Type B pancreatic cell (in vitro differentiated cells): ENCODE measurements at regions not wholly inside any gene's neighbourhood (a gene's known extent, or its start where the extent isn't known, plus 50 kb on each side); places are given as distances from the start of the nearest gene placed in this dataset.
"Not testable (repeated sequence)": the region's sequence is repeated elsewhere in the genome, so short reads cannot be mapped to it uniquely, and the experiment has no call there.

Experiments
- DNase-seq: peaks from one replicate; pipeline ENCODE4 v3.0.0; 2021; ENCODE audit warnings: mixed read lengths; ENCODE audit not compliant: unreplicated experiment; ENCODE audit errors: extremely low spot score
- H3K27ac Mint-ChIP-seq: 2 replicates; pipeline ENCODE4 v1.8.0; 2021; ENCODE audit warnings: mild to moderate bottlenecking, mixed read lengths
- H3K27me3 Mint-ChIP-seq: 2 replicates; pipeline ENCODE4 v1.8.0; 2021; ENCODE audit warnings: mixed read lengths
- H3K36me3 Mint-ChIP-seq: 2 replicates; pipeline ENCODE4 v1.8.0; 2021; ENCODE audit warnings: mixed read lengths
- H3K4me1 Mint-ChIP-seq: one replicate; pipeline ENCODE4 v1.8.0; 2021; ENCODE audit warnings: mixed read lengths; ENCODE audit not compliant: unreplicated experiment
- H3K4me3 Mint-ChIP-seq: 2 replicates; pipeline ENCODE4 v1.8.0; 2021; ENCODE audit warnings: mild to moderate bottlenecking, mixed read lengths
- H3K9me3 Mint-ChIP-seq: 2 replicates; pipeline ENCODE4 v1.8.0; 2021; ENCODE audit warnings: mixed read lengths
- TF ChIP-seq, protein P1 (sequence below): fragments of 200-600 bp; sonication (generic); conservative IDR thresholded peaks from 2 replicates; pipeline ENCODE4 v1.5.0; 2021; ENCODE audit warnings: antibody characterized with exemption, mild to moderate bottlenecking

DNA sequence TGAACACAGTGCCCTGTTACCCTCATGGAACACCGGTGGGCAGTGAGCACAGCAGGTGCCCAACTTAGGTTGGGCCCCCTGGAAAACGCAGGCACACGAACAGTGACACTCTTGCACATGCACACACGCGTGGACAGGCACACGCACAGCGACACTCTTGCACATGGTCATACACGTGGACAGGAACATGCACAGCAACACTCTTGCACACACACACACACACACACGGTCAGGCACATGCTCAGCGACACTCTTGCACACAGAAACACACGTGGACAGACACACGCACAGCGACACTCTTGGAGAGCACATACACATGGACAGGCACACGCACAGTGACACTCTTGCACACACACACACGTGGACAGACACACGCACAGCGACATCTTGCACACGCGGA lies 559.4 kb upstream of the ADAMTS16 start:
- peaks cover 4% of the 10 kb centered on the region for H3K36me3 Mint-ChIP-seq
- TF ChIP-seq, protein P1, sequence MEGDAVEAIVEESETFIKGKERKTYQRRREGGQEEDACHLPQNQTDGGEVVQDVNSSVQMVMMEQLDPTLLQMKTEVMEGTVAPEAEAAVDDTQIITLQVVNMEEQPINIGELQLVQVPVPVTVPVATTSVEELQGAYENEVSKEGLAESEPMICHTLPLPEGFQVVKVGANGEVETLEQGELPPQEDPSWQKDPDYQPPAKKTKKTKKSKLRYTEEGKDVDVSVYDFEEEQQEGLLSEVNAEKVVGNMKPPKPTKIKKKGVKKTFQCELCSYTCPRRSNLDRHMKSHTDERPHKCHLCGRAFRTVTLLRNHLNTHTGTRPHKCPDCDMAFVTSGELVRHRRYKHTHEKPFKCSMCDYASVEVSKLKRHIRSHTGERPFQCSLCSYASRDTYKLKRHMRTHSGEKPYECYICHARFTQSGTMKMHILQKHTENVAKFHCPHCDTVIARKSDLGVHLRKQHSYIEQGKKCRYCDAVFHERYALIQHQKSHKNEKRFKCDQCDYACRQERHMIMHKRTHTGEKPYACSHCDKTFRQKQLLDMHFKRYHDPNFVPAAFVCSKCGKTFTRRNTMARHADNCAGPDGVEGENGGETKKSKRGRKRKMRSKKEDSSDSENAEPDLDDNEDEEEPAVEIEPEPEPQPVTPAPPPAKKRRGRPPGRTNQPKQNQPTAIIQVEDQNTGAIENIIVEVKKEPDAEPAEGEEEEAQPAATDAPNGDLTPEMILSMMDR: no peak
- H3K9me3 Mint-ChIP-seq: no peaks in the 10 kb centered on the region
- peaks cover 5% of the 10 kb centered on the region for H3K4me1 Mint-ChIP-seq
- H3K27ac Mint-ChIP-seq: no peak overlapping the region
- no peak overlapping the region for H3K4me3 Mint-ChIP-seq
- H3K27me3 Mint-ChIP-seq: peaks cover 32% of the 10 kb centered on the region
- no peak for DNase-seq

DNA sequence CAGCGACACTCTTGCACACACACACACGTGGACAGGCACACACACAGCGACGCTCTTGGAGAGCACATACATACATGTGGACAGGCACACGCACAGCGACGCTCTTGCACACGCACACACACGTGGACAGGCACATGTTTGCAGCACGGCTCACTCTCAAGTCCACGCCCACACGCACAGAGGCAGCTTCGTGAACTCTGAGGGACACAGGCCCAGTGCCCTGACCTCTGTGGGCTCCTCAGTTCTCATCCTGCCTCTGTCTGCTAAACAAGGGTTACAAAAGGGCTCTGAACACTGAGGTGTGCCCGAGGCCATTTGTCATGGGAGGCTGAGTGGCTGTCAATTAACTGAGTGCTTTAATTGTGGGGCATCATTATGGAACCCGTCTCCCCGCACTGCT lies 558.8 kb upstream of the ADAMTS16 start:
- Mint-ChIP-seq H3K4me3 (no peak overlapping the region), H3K27ac (no peak overlapping the region), H3K9me3 (no peaks in the 10 kb centered on the region)

DNA sequence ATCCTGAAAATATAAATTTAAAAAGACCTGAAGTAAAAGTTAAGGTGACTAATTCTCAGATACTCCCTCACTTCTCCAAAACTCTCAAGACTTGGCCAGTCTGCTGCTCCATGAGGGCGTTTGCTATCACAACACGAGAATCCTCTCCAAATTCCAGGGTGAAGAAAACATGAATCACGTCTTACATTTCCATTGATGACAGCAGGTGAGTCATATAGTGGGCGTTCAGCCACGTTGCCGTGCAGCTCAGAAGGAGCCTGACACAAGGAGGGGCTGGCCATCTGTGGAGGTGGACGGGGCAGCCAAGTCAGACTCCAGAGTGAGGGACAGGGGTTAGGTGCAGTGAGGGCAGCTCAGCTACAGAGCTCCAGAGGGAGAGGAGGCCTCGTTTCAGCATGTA lies 555.1 kb upstream of the ADAMTS16 start:
- TF ChIP-seq, protein P1: no peak
- H3K36me3 Mint-ChIP-seq: peaks cover 4% of the 10 kb centered on the region

More for the DNA sequence above, 558.8 kb upstream of the ADAMTS16 start:
- H3K27me3 Mint-ChIP-seq: peaks cover 32% of the 10 kb centered on the region
- H3K4me1 Mint-ChIP-seq: peaks cover 3% of the 10 kb centered on the region
- TF ChIP-seq, protein P1: no peak
- H3K36me3 Mint-ChIP-seq: peaks cover 4% of the 10 kb centered on the region
- DNase-seq: no peak

DNA sequence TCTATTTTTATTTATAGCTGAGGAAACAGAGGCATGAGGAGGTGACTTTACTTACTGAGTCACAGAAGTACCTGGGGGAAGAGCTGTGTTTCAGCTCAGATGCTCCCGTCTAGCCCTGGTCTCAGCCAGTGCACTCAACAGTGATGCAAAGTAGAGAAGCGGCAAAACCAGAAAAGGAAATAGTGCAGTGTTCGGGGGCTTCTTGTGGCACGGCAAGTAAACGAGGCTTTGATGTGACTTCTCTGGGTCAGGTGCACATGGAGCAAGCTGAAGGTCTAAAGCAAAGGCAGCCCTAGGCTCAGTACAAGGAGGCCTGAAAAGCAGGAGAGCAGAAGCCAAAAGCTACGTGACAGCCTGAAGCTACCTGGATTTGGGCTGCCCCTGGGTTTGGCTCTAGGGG lies 526.7 kb upstream of the ADAMTS16 start:
- H3K27ac Mint-ChIP-seq: no peak overlapping the region

More for the DNA sequence above, 555.1 kb upstream of the ADAMTS16 start:
- no peaks in the 10 kb centered on the region for H3K9me3 Mint-ChIP-seq
- DNase-seq: no peak
- no peaks in the 10 kb centered on the region for H3K4me1 Mint-ChIP-seq
- no peak overlapping the region for H3K4me3 Mint-ChIP-seq
- no peak overlapping the region for H3K27ac Mint-ChIP-seq
- peaks cover 23% of the 10 kb centered on the region for H3K27me3 Mint-ChIP-seq

DNA sequence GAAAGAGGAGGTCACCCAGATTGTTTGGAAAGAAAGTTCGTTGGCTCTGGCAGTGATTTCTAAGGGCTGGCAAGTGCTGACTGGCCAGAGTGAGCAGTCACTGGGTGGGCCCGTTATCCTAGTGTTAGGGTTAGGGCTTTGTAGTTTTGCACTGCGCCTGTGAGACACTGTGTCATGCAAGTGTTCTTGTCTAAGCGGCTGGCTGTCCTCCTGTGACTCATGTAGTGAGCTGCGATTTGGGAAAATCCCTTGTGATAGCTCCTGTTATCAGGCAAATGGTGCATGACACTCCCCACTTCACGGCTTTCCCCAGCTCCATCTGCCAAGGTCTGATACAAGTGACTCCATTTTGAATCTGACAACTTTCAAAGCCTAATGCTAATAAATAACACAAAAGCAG lies 526.0 kb upstream of the ADAMTS16 start:
- Mint-ChIP-seq H3K27me3 (peaks cover 6% of the 10 kb centered on the region), H3K27ac (no peak overlapping the region), H3K36me3 (no peaks in the 10 kb centered on the region), H3K4me3 (no peak overlapping the region), H3K4me1 (no peaks in the 10 kb centered on the region), H3K9me3 (peaks cover 4% of the 10 kb centered on the region)
- no peak for DNase-seq
- TF ChIP-seq, protein P1: no peak

More for the DNA sequence above, 526.7 kb upstream of the ADAMTS16 start:
- no peaks in the 10 kb centered on the region for H3K4me1 Mint-ChIP-seq
- peaks cover 4% of the 10 kb centered on the region for H3K9me3 Mint-ChIP-seq
- no peak overlapping the region for H3K4me3 Mint-ChIP-seq
- DNase-seq: no peak
- peaks cover 6% of the 10 kb centered on the region for H3K27me3 Mint-ChIP-seq
- no peaks in the 10 kb centered on the region for H3K36me3 Mint-ChIP-seq
- TF ChIP-seq, protein P1: no peak

DNA sequence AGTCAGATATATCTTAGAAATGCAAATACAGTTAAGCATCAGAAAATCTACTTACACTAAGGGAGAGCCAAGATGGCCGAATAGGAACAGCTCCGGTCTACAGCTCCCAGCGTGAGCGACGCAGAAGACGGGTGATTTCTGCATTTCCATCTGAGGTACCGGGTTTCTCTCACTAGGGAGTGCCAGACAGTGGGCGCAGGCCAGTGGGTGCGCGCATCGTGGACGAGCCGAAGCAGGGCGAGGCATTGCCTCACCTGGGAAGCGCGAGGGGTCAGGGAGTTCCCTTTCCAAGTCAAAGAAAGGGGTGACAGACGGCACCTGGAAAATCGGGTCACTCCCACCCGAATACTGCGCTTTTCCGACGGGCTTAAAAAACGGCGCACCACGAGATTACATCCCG lies 524.8 kb upstream of the ADAMTS16 start:
- H3K27me3 Mint-ChIP-seq, H3K4me3 Mint-ChIP-seq, H3K36me3 Mint-ChIP-seq, H3K4me1 Mint-ChIP-seq, DNase-seq, H3K9me3 Mint-ChIP-seq, H3K27ac Mint-ChIP-seq: not testable (repeated sequence)
